Stimulated activated naive CD8-positive, alpha-beta T cell treated with anti-CD3 and anti-CD28 coated beads, Interleukin-15, amount 100 ng/mL, for 72 hours (primary cell): ENCODE measurements at regions not wholly inside any gene's neighbourhood (a gene's known extent, or its start where the extent isn't known, plus 50 kb on each side); places are given as distances from the start of the nearest gene placed in this dataset.
"Not testable (repeated sequence)": the region's sequence is repeated elsewhere in the genome, so short reads cannot be mapped to it uniquely, and the experiment has no call there.

Experiments
- ATAC-seq: fragments of 150-1000 bp; cut with Tn5 transposase; 2 replicates; pipeline ENCODE4 v1.10.0; 2021; ENCODE audit warnings: mild to moderate bottlenecking, moderate library complexity
- DNase-seq, 2 donors: peaks; one replicate each; pipeline ENCODE4 v3.0.0; 2021 to 2022
- H3K27ac Mint-ChIP-seq, 2 donors: one replicate each; pipeline ENCODE4 v1.8.0; 2022; ENCODE audit warnings: mild to moderate bottlenecking in 2 of 2, mixed read lengths in 2 of 2, moderate library complexity in 2 of 2
- H3K27me3 Mint-ChIP-seq: one replicate; pipeline ENCODE4 v1.8.0; 2022; ENCODE audit warnings: mixed read lengths
- H3K4me1 Mint-ChIP-seq: one replicate; pipeline ENCODE4 v1.8.0; 2022; ENCODE audit warnings: mild to moderate bottlenecking, mixed read lengths
- H3K4me3 Mint-ChIP-seq, 2 donors: one replicate each; pipeline ENCODE4 v1.8.0; 2022; ENCODE audit warnings: mild to moderate bottlenecking in 2 of 2, mixed read lengths in 2 of 2, moderate library complexity in 1 of 2
- H3K9me3 Mint-ChIP-seq, 2 donors: one replicate each; pipeline ENCODE4 v1.8.0; 2022; ENCODE audit warnings: mixed read lengths in 2 of 2

DNA sequence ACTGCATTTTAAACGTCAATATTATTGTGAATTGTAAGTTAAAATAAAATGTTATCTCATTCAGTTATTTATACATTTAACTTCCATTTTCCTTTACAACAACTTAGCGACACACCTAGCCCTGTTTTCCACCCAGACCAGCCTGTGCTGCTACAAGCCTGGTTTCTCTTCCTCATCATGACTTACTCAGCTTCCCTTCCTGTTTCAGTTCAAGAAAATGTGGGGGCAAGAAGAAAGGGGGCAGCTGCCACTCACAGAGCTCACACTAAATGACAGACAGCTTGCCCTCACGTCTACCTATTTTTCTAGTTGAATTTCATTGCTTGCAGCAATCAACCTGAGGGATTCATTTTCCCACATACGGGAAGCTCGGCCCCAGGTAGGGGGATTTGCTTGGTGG, 185.8 kb upstream of the POTEB2 start:
- not testable (repeated sequence) for DNase-seq

DNA sequence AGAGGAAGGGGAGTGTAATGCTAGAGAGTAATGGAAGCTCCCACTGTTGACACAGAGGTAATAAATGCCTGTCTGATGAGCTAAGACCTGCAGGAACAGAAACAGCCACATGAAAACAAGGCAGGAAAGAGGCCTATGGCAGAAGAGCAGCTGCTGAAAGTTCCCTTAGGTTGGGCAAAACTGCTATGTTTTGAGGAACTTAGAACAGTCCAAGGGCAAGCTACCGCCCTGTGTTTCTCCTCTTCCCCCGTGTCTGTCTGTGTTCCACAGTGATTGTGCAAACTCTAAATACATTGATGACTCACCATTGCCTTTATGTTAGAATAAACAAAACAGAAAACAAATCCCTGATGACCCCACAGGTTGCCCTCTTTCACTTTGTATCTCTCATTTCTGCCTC, 165.6 kb upstream of the POTEB2 start:
- not testable (repeated sequence) for DNase-seq, H3K27ac Mint-ChIP-seq, ATAC-seq, H3K27me3 Mint-ChIP-seq, H3K4me1 Mint-ChIP-seq, H3K9me3 Mint-ChIP-seq, H3K4me3 Mint-ChIP-seq

More for the DNA sequence above, 185.8 kb upstream of the POTEB2 start:
- not testable (repeated sequence) for H3K4me1 Mint-ChIP-seq, H3K9me3 Mint-ChIP-seq, ATAC-seq, H3K27me3 Mint-ChIP-seq, H3K4me3 Mint-ChIP-seq, H3K27ac Mint-ChIP-seq

- H3K27me3 Mint-ChIP-seq, DNase-seq, H3K4me1 Mint-ChIP-seq, ATAC-seq, H3K9me3 Mint-ChIP-seq, H3K27ac Mint-ChIP-seq, H3K4me3 Mint-ChIP-seq: not testable (repeated sequence)
Observed at GRCh38 chr15:21029001-21029400, 162.9 kb upstream of the POTEB2 start.

- H3K27ac Mint-ChIP-seq, H3K4me1 Mint-ChIP-seq, H3K9me3 Mint-ChIP-seq, H3K27me3 Mint-ChIP-seq, H3K4me3 Mint-ChIP-seq: not testable (repeated sequence)
- ATAC-seq = peak; percentile 59
- peak; percentile 3 to 4 for DNase-seq
Observed at GRCh38 chr15:21027942-21028341, 161.8 kb upstream of the POTEB2 start.

DNA sequence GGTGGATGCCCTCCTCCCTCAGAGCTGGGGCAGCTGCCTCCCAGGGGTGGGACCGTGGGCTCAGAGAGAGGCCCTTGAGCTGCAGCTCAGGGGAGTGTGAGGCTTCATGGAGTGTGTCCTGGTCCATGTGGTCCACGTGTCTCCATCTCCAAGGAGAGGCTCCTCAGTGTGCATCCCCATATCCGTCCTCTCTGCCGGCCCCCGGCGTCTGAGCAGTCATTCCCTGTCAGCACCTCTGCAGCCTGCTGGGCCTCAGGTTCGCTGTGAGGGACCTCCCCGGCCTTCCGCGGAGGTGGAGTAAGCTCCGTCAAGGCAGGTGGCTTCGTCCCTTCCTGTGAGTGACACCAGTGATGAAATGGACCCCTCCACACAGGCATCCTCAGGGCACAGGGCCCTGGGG, 160.7 kb upstream of the POTEB2 start:
- not testable (repeated sequence) for ATAC-seq, H3K27me3 Mint-ChIP-seq, DNase-seq, H3K4me3 Mint-ChIP-seq, H3K4me1 Mint-ChIP-seq, H3K27ac Mint-ChIP-seq, H3K9me3 Mint-ChIP-seq

DNA sequence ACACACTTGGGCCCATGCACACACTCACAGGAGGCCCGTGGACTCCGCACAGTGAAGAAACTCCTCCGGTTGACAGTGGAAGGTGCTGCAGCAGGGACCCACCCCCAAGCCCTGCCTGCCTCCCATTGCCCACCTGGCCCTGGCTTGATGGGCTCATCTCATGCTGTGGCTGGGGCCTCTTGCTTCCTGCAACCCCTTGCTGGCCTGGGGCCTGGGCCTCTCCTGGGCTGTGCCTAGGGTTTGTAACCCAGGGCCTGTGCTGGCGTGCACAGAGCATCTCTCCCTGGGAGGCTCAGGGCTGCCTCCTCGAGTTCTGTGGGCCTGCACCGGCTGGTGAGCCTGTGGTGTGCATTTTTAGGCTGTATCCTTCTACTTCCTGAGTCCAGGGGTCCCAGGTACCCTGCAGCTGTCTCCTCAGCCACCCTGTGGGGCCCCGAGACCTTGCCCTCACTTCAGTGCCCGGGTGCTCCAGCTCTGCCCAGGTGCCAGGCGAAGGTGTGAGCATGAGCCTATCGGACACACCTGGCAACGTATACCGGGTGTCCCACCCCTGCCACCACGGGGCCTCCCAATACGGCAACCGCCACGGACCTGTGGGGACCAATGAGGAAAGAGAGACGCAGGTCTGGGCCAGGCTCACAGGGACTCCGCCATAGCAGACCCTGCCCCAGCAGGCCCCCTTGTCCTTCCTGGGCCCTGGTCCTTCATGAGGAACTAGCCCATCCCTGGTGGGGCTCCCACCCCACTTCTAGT, 158.3 kb upstream of the POTEB2 start:
- peak; percentile 19 for ATAC-seq
- not testable (repeated sequence) for H3K27ac Mint-ChIP-seq, H3K9me3 Mint-ChIP-seq, H3K4me1 Mint-ChIP-seq, H3K27me3 Mint-ChIP-seq, H3K4me3 Mint-ChIP-seq, DNase-seq

- H3K27me3 Mint-ChIP-seq, H3K4me1 Mint-ChIP-seq, ATAC-seq, DNase-seq, H3K9me3 Mint-ChIP-seq, H3K27ac Mint-ChIP-seq, H3K4me3 Mint-ChIP-seq: not testable (repeated sequence)
Observed at GRCh38 chr15:21018176-21018575, 152.1 kb upstream of the POTEB2 start.

DNA sequence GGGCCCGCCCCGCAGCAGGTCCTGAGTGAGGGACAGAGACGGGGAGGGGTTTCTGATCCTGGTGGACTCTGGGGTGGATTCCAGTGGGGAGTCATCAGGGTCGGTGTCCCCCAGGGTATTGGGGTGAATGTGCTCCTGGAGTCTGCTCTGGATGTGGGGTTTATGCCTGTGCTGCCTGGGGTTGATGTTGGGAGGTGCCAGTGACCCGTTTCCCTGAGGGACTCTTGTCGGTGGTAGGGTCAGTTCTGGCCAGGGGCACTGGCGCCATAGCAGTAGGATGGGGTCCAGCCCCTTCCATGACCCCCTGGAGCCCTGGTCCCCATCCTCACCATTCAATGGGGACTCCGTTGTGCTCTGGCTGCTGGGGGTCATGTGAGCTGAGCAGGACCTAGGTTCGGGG, 151.2 kb upstream of the POTEB2 start:
- not testable (repeated sequence) for H3K4me3 Mint-ChIP-seq, H3K4me1 Mint-ChIP-seq, ATAC-seq

GRCh38 chr15:21016589-21016988, 150.5 kb upstream of the POTEB2 start:
- H3K9me3 Mint-ChIP-seq, H3K27ac Mint-ChIP-seq, DNase-seq, H3K4me3 Mint-ChIP-seq, H3K4me1 Mint-ChIP-seq, H3K27me3 Mint-ChIP-seq: not testable (repeated sequence)
- peak; percentile 35 for ATAC-seq

More for the DNA sequence above, 151.2 kb upstream of the POTEB2 start:
- H3K9me3 Mint-ChIP-seq, H3K27me3 Mint-ChIP-seq, H3K27ac Mint-ChIP-seq, DNase-seq: not testable (repeated sequence)

GRCh38 chr15:21015171-21015570, 149.1 kb upstream of the POTEB2 start:
- not testable (repeated sequence) for ATAC-seq, H3K4me1 Mint-ChIP-seq

GRCh38 chr15:21013308-21013707, 147.2 kb upstream of the POTEB2 start:
- H3K27me3 Mint-ChIP-seq, H3K9me3 Mint-ChIP-seq, H3K4me3 Mint-ChIP-seq, ATAC-seq, DNase-seq, H3K4me1 Mint-ChIP-seq, H3K27ac Mint-ChIP-seq: not testable (repeated sequence)

More at GRCh38 chr15:21015171-21015570, 149.1 kb upstream of the POTEB2 start:
- H3K27ac Mint-ChIP-seq, H3K27me3 Mint-ChIP-seq, DNase-seq, H3K9me3 Mint-ChIP-seq, H3K4me3 Mint-ChIP-seq: not testable (repeated sequence)

- not testable (repeated sequence) for H3K27ac Mint-ChIP-seq, DNase-seq, H3K4me1 Mint-ChIP-seq, H3K9me3 Mint-ChIP-seq, ATAC-seq, H3K4me3 Mint-ChIP-seq, H3K27me3 Mint-ChIP-seq
Observed at GRCh38 chr15:21009651-21010050, 143.5 kb upstream of the POTEB2 start.

GRCh38 chr15:21003459-21003858, 137.3 kb upstream of the POTEB2 start:
- not testable (repeated sequence) for ATAC-seq, DNase-seq, H3K27ac Mint-ChIP-seq, H3K4me1 Mint-ChIP-seq, H3K9me3 Mint-ChIP-seq, H3K27me3 Mint-ChIP-seq, H3K4me3 Mint-ChIP-seq

DNA sequence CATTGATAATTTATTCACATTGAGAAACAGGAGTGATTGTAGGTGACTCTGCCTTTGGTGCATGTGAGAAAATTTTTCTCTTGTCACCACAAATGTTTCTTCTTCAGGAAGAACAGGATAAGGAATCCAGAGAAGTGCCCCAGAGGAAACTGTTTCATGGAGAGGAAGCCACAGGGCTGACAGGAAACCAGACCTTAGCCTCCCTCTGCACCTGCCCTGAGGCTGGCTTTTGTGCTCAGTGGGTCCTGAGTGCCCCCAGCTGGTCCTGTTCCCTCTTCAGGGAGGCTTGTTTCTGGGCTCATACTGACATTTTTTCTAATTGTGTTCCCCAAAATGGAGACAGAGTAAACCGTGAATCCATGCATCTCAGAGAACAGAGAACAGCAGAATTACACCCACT, 135.8 kb upstream of the POTEB2 start:
- not testable (repeated sequence) for H3K4me1 Mint-ChIP-seq, H3K9me3 Mint-ChIP-seq, DNase-seq, H3K27ac Mint-ChIP-seq, H3K4me3 Mint-ChIP-seq, ATAC-seq, H3K27me3 Mint-ChIP-seq

DNA sequence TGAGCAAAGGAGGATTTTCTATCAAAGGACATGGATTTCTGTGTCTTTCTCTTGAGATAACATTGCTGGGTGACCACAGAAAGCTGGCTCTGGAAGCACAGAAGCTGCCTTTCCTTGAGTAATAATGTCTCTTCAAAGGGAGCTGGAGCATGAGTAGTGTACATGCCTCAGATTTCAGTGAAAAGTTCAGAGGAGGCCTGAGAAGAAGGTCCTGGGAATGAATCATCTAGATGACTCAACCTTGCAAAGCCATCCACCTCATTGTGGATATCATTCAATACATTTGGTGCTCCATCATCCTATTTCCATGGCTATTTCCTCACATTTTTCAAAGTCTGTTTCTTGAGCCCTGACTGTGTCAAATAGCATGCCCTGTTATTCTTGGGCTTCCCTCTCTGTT, 125.6 kb upstream of the POTEB2 start:
- not testable (repeated sequence) for H3K4me1 Mint-ChIP-seq, H3K27ac Mint-ChIP-seq, ATAC-seq, DNase-seq, H3K9me3 Mint-ChIP-seq, H3K4me3 Mint-ChIP-seq, H3K27me3 Mint-ChIP-seq

- not testable (repeated sequence) for H3K27me3 Mint-ChIP-seq, H3K9me3 Mint-ChIP-seq, DNase-seq, H3K4me1 Mint-ChIP-seq, H3K27ac Mint-ChIP-seq, H3K4me3 Mint-ChIP-seq, ATAC-seq
Observed at GRCh38 chr15:20991253-20991652, 125.1 kb upstream of the POTEB2 start.

DNA sequence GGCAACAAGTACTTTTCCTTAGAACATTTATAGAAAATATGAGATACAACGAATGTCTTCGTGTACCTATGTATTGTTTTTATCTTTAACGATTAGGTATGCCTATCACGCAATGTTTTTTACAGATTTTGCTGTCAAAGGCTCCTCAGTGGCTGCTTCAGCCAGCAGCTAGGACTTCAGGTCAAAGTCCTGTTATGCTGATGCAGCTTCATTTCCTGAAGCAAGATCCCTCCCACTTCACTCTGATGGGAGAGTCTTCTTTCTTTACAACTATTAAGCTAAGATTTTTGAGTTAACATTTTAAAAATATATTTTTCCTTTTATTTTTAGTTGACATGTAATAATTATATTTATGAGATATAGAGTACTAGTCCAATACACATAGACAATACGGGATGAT, 120.7 kb upstream of the POTEB2 start:
- H3K9me3 Mint-ChIP-seq, H3K4me3 Mint-ChIP-seq, H3K4me1 Mint-ChIP-seq, DNase-seq, H3K27ac Mint-ChIP-seq, ATAC-seq, H3K27me3 Mint-ChIP-seq: not testable (repeated sequence)
